HG03097 (cell line): ENCODE measurements at regions not wholly inside any gene's neighbourhood (a gene's known extent, or its start where the extent isn't known, plus 50 kb on each side); places are given as distances from the start of the nearest gene placed in this dataset.

Experiments used
- ATAC-seq: cut with Tn5 transposase; IDR thresholded peaks from one replicate; pipeline ENCODE4 v1.9.1; 2021; ENCODE audit not compliant: unreplicated experiment, low FRiP score

GRCh38 chr6:91142154-91142553 lies 555.3 kb upstream of the MAP3K7 start:
- ATAC-seq = no peak

GRCh38 chr6:91141346-91141745 lies 554.5 kb upstream of the MAP3K7 start:
- no peak for ATAC-seq

- no peak for ATAC-seq
Observed at GRCh38 chr6:91140449-91140848, 553.6 kb upstream of the MAP3K7 start.

GRCh38 chr6:91137286-91137685 lies 550.4 kb upstream of the MAP3K7 start:
- ATAC-seq = no peak

DNA sequence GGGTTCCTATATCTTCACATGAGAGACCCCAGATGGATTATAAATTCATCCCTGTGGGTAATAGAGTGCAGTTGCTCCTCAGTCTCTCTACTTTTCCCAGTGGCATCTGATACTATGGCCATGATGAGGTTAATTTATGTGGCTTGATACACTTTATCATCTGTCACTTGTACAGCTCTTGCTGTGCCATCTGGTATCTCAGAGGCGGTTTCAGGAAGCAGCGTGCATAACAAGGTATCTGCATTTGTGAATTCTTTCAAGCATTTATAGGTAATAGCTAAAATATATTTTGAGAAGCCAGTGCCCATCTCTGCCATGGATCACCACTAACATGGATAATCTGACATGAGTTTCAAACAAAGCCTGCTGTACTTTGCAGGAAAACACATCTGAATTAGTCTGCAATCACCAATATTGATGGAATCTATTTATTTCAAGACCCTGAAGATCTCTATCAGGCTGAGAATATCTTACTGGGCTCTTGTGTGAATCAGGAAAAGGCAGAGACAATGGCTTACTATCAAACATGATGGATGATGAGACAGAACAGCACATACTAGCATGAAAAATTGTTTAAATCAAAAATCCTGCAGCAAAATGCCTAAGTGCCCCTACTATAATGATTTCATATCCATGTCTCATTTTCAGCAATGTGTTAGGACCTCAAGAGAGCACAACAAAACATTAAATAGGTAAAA lies 548.7 kb upstream of the MAP3K7 start:
- ATAC-seq = no peak

DNA sequence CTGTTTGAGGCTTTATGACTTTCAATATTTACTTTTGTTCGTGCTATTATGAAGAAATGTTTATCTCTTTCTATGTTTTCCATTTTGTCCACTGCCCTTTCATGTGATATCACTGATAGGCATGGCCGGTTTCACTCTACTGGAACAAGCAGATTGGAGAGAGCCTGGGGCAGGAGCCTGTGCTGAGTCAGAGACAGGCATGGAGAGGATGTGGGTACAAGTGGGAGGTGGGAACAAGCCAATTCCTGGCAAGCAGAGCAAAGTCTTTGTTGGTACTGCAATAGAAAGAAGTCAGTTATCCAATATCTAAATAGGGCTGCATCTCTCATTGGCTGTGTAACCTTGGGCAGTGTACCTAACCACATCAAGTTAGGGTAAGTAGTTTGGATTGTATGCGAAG lies 545.6 kb upstream of the MAP3K7 start:
- no peak for ATAC-seq

DNA sequence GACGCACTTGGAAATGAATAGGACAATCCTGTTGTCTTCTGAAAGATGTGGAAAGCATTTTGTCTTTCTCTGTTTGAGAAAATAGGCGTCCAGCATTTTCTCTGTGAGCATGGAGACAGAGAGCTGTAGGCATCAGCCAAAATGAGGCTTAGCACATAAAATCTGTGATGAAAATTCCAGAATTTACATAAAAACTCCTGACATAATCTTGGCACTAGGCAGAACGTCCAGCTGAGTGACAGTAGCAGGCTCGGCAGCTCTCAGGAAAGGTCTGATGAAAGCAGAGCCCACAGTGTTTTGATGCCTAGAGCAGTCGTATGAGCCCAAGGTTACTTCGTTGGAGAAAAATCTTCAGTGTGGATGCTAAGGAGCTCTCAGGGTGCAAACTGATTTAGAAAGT lies 543.3 kb upstream of the MAP3K7 start:
- ATAC-seq = no peak

GRCh38 chr6:91127752-91128151 lies 540.9 kb upstream of the MAP3K7 start:
- no peak for ATAC-seq

DNA sequence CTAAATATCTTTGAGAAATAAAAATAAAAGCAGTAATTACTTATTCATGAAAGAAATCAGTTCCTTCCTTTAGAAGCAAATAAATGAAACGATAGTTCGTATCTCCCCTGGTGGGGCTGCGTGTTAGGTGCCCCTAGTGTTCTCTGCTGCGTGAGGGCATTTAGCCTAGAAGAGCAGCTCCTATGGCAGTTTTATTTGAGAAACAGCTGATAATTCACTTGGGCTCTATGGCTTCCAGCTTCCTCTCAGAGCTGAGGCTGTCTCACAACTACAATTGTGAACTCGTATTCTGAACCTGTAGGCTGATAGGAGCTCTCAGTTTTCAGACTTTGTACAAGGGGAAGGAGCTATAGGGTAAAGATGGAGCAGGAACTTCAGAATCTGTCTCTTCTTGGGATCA lies 540.0 kb upstream of the MAP3K7 start:
- ATAC-seq = no peak

- ATAC-seq = no peak
Observed at GRCh38 chr6:91117550-91117949, 530.7 kb upstream of the MAP3K7 start.

DNA sequence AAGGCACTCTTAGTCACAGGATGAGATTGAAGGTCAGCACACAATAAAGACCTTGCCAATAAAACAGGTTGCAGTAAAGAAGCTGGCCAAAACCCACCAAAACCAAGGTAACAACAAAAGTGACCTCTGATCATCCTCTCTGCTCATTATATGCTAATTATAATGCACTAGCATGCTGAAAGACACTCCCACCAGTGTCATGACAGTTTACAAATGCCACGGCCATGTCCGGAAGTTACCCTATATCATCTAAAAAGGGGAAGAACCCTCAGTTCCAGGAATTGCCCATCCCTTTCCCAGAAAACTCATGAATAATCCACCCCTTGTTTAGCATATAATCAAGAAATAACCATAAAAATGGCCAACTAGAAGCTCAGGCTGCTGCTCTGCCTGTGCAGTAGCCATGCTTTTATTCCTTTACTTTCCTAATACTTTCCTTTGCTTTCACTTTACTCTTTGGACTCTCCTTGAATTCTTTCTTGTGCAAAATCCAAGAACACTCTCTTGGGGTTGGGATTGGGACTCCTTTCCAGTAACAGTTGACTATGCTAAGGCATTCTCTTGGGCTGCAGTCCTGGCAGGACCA lies 527.3 kb upstream of the MAP3K7 start:
- ATAC-seq = no peak

- ATAC-seq = no peak
Observed at GRCh38 chr6:91106083-91106482, 519.2 kb upstream of the MAP3K7 start.

DNA sequence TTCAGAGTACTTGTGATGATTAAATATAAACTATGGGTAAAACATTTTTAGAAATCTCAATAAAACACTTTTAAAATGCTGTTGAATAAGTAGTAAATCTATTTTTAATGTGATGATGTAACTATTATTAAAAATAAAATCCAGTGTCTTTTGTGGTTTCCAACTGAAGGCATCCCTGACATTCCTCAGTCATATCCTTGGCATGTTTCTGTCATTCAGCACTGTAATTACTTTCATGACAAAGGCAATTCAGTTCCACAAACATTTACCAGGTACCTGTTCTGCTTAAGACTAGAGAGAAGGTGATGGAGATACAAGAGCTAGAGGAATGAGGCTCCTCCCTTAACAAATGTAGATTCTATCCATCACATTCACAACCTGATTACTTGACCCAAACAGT lies 518.7 kb upstream of the MAP3K7 start:
- ATAC-seq = no peak

- no peak for ATAC-seq
Observed at GRCh38 chr6:91099479-91099878, 512.6 kb upstream of the MAP3K7 start.

- no peak for ATAC-seq
Observed at GRCh38 chr6:91098006-91098405, 511.1 kb upstream of the MAP3K7 start.

DNA sequence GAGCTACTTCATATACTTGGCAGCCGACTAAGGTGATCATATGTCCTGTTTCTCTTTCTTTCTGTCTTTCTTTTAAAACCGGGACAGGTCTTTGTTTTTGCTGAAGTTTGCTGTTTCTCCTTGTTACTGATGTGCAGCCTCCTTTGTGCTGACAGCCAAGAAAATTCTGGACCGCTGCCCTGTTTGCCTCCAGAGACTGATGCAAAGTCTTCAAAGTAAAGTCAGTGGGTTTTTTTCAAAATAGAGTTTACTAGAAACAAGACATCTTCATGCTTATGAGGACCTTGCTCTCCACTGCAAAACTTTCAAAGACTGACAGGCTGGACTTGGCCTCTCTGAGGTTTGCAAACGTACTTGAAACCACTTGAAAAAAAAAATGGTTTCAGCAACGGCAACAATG lies 510.5 kb upstream of the MAP3K7 start:
- ATAC-seq = no peak

GRCh38 chr6:91094806-91095475 lies 508.1 kb upstream of the MAP3K7 start:
- ATAC-seq = no peak

- no peak for ATAC-seq
Observed at GRCh38 chr6:91094341-91094740, 507.5 kb upstream of the MAP3K7 start.

DNA sequence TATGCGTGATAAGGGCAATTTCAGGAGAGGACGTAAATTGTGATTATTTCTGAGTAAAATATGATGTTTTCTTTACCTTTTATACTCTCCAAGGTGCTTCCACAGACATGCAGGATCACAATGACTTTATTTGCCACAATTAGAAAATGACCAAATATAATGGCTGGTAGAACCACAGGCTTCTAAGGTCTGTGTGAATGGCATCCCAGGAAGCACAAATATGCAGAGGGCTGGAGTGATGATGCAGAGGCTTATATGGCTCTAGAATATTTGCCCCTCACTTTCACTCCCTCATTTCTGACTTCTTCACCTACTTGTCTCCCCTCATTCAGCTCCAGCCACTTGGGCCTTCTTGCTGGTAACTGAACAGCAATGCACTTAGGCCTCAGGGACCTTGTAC lies 502.1 kb upstream of the MAP3K7 start:
- no peak for ATAC-seq

GRCh38 chr6:91088515-91088914 lies 501.6 kb upstream of the MAP3K7 start:
- ATAC-seq = no peak

GRCh38 chr6:91087908-91088307 lies 501.0 kb upstream of the MAP3K7 start:
- no peak for ATAC-seq

- no peak for ATAC-seq
Observed at GRCh38 chr6:91083211-91083610, 496.3 kb upstream of the MAP3K7 start.
